Neural progenitor cell (in vitro differentiated cells): ENCODE measurements at regions not wholly inside any gene's neighbourhood (a gene's known extent, or its start where the extent isn't known, plus 50 kb on each side); places are given as distances from the start of the nearest gene placed in this dataset.

ENCODE experiments used
- CTCF ChIP-seq: fragments of 200-600 bp; sonication (generic); IDR thresholded peaks from 2 replicates; pipeline ENCODE4 v1.5.1; 2017; ENCODE audit warnings: antibody characterized with exemption, mild to moderate bottlenecking
- EZH2 ChIP-seq: fragments of 200-600 bp; sonication (generic); IDR thresholded peaks from 2 replicates; pipeline ENCODE4 v1.6.1; 2017; ENCODE audit warnings: antibody characterized with exemption, mild to moderate bottlenecking, moderate library complexity
- EZH2phosphoT487 ChIP-seq: fragments of 200-600 bp; sonication (generic); IDR thresholded peaks from 2 replicates; pipeline ENCODE4 v1.6.1; 2017; ENCODE audit warnings: antibody characterized with exemption

DNA sequence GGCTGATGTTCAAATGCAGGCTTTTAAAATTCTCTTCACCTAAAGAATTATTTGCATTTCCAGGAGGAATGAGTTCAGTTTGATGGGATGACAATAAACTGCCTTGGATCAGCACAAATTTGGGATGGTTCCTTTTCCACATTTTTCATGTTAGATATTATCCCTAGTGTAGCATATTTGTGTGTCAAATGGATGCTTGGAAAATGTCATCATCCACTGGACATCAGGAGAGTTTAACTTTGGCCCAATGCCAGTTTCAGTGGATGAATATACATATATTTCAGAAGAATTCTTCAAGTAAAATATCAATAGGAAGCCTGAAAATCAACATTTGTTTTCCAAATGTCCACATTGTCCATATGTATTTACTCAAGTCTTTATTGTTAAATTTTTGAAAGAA is 116.5 kb upstream of the COL24A1 start:
- no peak for TF ChIP-seq CTCF
- no peak for TF ChIP-seq EZH2
- no peak for TF ChIP-seq EZH2phosphoT487
